ENCODE measurements at regions not wholly inside any gene's neighbourhood (a gene's known extent, or its start where the extent isn't known, plus 50 kb on each side); places are given as distances from the start of the nearest gene placed in this dataset.

- no peak overlapping the region for H3K4me3 ChIP-seq (ENCODE audit: extremely low read depth, insufficient read depth, low read length, poor library complexity, severe bottlenecking)
- WGBS, 2 experiments (ENCODE audit: insufficient coverage in 2 of 2) = no CpG with 5 or more reads among the region's 1 CpG
- H3K4me1 ChIP-seq (ENCODE audit: control insufficient read depth, insufficient read depth, low read length, poor library complexity, severe bottlenecking) = no peaks in the 10 kb centered on the region
- no peak overlapping the region for H3K27ac ChIP-seq (ENCODE audit: low read depth, low read length, severe bottlenecking)
- no peaks in the 10 kb centered on the region for H3K36me3 ChIP-seq (ENCODE audit: control insufficient read depth, insufficient read depth, low read length)
- H3K9me3 ChIP-seq (ENCODE audit: control insufficient read depth, low read length) = no peaks in the 10 kb centered on the region
These were observed 76.3 kb upstream of the SLITRK1 start for GRCh38 chr13:83958531-83958930.

GRCh38 chr13:83955011-83955410, 72.7 kb upstream of the SLITRK1 start:
- H3K4me3 ChIP-seq (ENCODE audit: extremely low read depth, insufficient read depth, low read length, poor library complexity, severe bottlenecking) = no peak overlapping the region
- no peaks in the 10 kb centered on the region for H3K36me3 ChIP-seq (ENCODE audit: control insufficient read depth, insufficient read depth, low read length)
- no peak overlapping the region for H3K27ac ChIP-seq (ENCODE audit: low read depth, low read length, severe bottlenecking)
- 92 to 100% methylated on average over 3 of the region's 3 CpGs for WGBS, 2 experiments (ENCODE audit: insufficient coverage in 2 of 2)
- H3K9me3 ChIP-seq (ENCODE audit: control insufficient read depth, low read length) = no peaks in the 10 kb centered on the region
- H3K4me1 ChIP-seq (ENCODE audit: control insufficient read depth, insufficient read depth, low read length, poor library complexity, severe bottlenecking) = no peaks in the 10 kb centered on the region

- Histone ChIP-seq H3K4me3 (ENCODE audit: extremely low read depth, insufficient read depth, low read length, poor library complexity, severe bottlenecking) (no peak overlapping the region), H3K36me3 (ENCODE audit: control insufficient read depth, insufficient read depth, low read length) (no peaks in the 10 kb centered on the region), H3K27ac (ENCODE audit: low read depth, low read length, severe bottlenecking) (no peak overlapping the region), H3K4me1 (ENCODE audit: control insufficient read depth, insufficient read depth, low read length, poor library complexity, severe bottlenecking) (no peaks in the 10 kb centered on the region), H3K9me3 (ENCODE audit: control insufficient read depth, low read length) (no peaks in the 10 kb centered on the region)
- WGBS, 2 experiments (ENCODE audit: insufficient coverage in 2 of 2) = 87 to 100% methylated on average over 2 of the region's 2 CpGs
These were observed 71.6 kb upstream of the SLITRK1 start for GRCh38 chr13:83953916-83954315.

GRCh38 chr13:83950293-83950692, 68.0 kb upstream of the SLITRK1 start:
- no CpG with 5 or more reads among the region's 1 CpG for WGBS, 2 experiments (ENCODE audit: insufficient coverage in 2 of 2)
- Histone ChIP-seq H3K4me3 (ENCODE audit: extremely low read depth, insufficient read depth, low read length, poor library complexity, severe bottlenecking) (no peak overlapping the region), H3K9me3 (ENCODE audit: control insufficient read depth, low read length) (no peaks in the 10 kb centered on the region), H3K4me1 (ENCODE audit: control insufficient read depth, insufficient read depth, low read length, poor library complexity, severe bottlenecking) (no peaks in the 10 kb centered on the region), H3K27ac (ENCODE audit: low read depth, low read length, severe bottlenecking) (no peak overlapping the region), H3K36me3 (ENCODE audit: control insufficient read depth, insufficient read depth, low read length) (no peaks in the 10 kb centered on the region)

GRCh38 chr13:83943530-83944279, 61.4 kb upstream of the SLITRK1 start:
- H3K4me1 ChIP-seq (ENCODE audit: control insufficient read depth, insufficient read depth, low read length, poor library complexity, severe bottlenecking) = peaks cover 16% of the 10 kb centered on the region
- no peaks in the 10 kb centered on the region for H3K9me3 ChIP-seq (ENCODE audit: control insufficient read depth, low read length)
- WGBS, 2 experiments (ENCODE audit: insufficient coverage in 2 of 2) = 60 to 64% methylated on average over 2 to 4 of the region's 6 CpGs
- H3K4me3 ChIP-seq (ENCODE audit: extremely low read depth, insufficient read depth, low read length, poor library complexity, severe bottlenecking) = no peak overlapping the region
- no peaks in the 10 kb centered on the region for H3K36me3 ChIP-seq (ENCODE audit: control insufficient read depth, insufficient read depth, low read length)
- H3K27ac ChIP-seq (ENCODE audit: low read depth, low read length, severe bottlenecking) = no peak overlapping the region

- 92 to 94% methylated on average over 3 to 4 of the region's 4 CpGs for WGBS, 2 experiments (ENCODE audit: insufficient coverage in 2 of 2)
- Histone ChIP-seq H3K9me3 (ENCODE audit: control insufficient read depth, low read length) (no peaks in the 10 kb centered on the region), H3K36me3 (ENCODE audit: control insufficient read depth, insufficient read depth, low read length) (no peaks in the 10 kb centered on the region), H3K4me1 (ENCODE audit: control insufficient read depth, insufficient read depth, low read length, poor library complexity, severe bottlenecking) (peaks cover 16% of the 10 kb centered on the region), H3K27ac (ENCODE audit: low read depth, low read length, severe bottlenecking) (peak overlapping the region; percentile 77), H3K4me3 (ENCODE audit: extremely low read depth, insufficient read depth, low read length, poor library complexity, severe bottlenecking) (no peak overlapping the region)
These were observed 59.5 kb upstream of the SLITRK1 start for GRCh38 chr13:83941701-83942335.

- H3K9me3 ChIP-seq (ENCODE audit: control insufficient read depth, low read length) = no peaks in the 10 kb centered on the region
- no CpG with 5 or more reads among the region's 1 CpG for WGBS, 2 experiments (ENCODE audit: insufficient coverage in 2 of 2)
- peaks cover 16% of the 10 kb centered on the region for H3K4me1 ChIP-seq (ENCODE audit: control insufficient read depth, insufficient read depth, low read length, poor library complexity, severe bottlenecking)
- no peaks in the 10 kb centered on the region for H3K36me3 ChIP-seq (ENCODE audit: control insufficient read depth, insufficient read depth, low read length)
- no peak overlapping the region for H3K27ac ChIP-seq (ENCODE audit: low read depth, low read length, severe bottlenecking)
- H3K4me3 ChIP-seq (ENCODE audit: extremely low read depth, insufficient read depth, low read length, poor library complexity, severe bottlenecking) = no peak overlapping the region
These were observed 58.5 kb upstream of the SLITRK1 start for GRCh38 chr13:83940742-83941141.

- no CpG with 5 or more reads among the region's 1 CpG for WGBS, 2 experiments (ENCODE audit: insufficient coverage in 2 of 2)
- no peak overlapping the region for H3K4me3 ChIP-seq (ENCODE audit: extremely low read depth, insufficient read depth, low read length, poor library complexity, severe bottlenecking)
- H3K27ac ChIP-seq (ENCODE audit: low read depth, low read length, severe bottlenecking) = no peak overlapping the region
- H3K4me1 ChIP-seq (ENCODE audit: control insufficient read depth, insufficient read depth, low read length, poor library complexity, severe bottlenecking) = peaks cover 16% of the 10 kb centered on the region
- no peaks in the 10 kb centered on the region for H3K36me3 ChIP-seq (ENCODE audit: control insufficient read depth, insufficient read depth, low read length)
- no peaks in the 10 kb centered on the region for H3K9me3 ChIP-seq (ENCODE audit: control insufficient read depth, low read length)
These were observed 55.3 kb upstream of the SLITRK1 start for GRCh38 chr13:83937579-83937978.

GRCh38 chr13:83935566-83935965, 53.3 kb upstream of the SLITRK1 start:
- WGBS, 2 experiments (ENCODE audit: insufficient coverage in 2 of 2) = 94 to 98% methylated on average over 4 to 5 of the region's 6 CpGs
- H3K27ac ChIP-seq (ENCODE audit: low read depth, low read length, severe bottlenecking) = no peak overlapping the region
- no peak overlapping the region for H3K4me3 ChIP-seq (ENCODE audit: extremely low read depth, insufficient read depth, low read length, poor library complexity, severe bottlenecking)
- H3K4me1 ChIP-seq (ENCODE audit: control insufficient read depth, insufficient read depth, low read length, poor library complexity, severe bottlenecking) = peaks cover 8% of the 10 kb centered on the region
- no peaks in the 10 kb centered on the region for H3K9me3 ChIP-seq (ENCODE audit: control insufficient read depth, low read length)
- H3K36me3 ChIP-seq (ENCODE audit: control insufficient read depth, insufficient read depth, low read length) = no peaks in the 10 kb centered on the region

Measured in mesodermal cell (in vitro differentiated cells).